ENCODE measurements at regions not wholly inside any gene's neighbourhood (a gene's known extent, or its start where the extent isn't known, plus 50 kb on each side); places are given as distances from the start of the nearest gene placed in this dataset.

DNA sequence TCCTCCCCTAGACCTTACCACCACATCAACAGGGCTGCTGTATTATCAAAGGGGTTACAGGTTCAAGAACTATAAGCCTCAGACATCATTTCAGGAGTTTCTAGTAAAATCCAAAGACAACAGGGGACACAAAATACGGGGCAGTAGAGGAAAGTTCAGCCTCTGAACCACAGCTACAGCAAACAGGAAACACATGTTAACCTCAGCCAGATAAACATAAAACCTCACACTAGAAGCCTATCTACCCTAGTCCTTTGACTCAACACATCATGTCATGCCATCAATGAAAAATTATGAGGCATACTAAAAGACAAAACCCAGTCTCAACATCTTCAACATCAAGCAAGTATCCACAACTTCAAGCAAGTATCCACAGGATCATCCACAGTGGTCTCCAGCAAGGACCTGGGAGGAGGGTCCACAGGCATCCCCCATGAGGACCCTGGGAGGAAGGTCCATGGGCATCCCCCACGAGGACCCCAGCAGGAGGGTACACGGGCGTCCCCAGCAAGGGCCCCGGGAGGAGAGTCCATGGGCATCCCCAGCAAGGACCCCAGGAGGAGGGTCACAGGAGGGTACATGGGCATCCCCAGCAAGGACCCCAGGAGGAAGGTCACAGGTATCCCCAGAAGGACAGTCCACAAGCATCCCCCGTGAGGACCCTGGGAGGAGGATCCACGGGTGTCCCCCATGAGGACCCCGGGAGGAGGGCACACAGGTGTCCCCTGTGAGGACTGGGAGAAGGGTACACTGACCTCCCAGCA is 440.0 kb downstream of the MATN1 start:
- Histone ChIP-seq H3K79me2 (ENCODE audit: insufficient read depth, low read length) (no peaks in the 10 kb centered on the region), H3K4me3 (replicated peaks in 1 of 2; ENCODE audit: low read depth in 1 of 2, low read length in 2 of 2) (no peak overlapping the region), H3K27me3 (ENCODE audit: insufficient read depth, low read length) (peaks cover 41% of the 10 kb centered on the region), H3K4me2 (ENCODE audit: low read length) (no peak overlapping the region), H3K9me3 (ENCODE audit: control insufficient read depth in 1 of 2, insufficient read depth in 1 of 2, low read depth in 1 of 2, low read length in 2 of 2) (no peaks in the 10 kb centered on the region), H3K36me3 (ENCODE audit: control insufficient read depth in 1 of 2, insufficient read depth in 2 of 2, low read length in 2 of 2) (no peaks in the 10 kb centered on the region), H3K9me2 (ENCODE audit: insufficient read depth) (no peaks in the 10 kb centered on the region), H3K27ac (ENCODE audit: low read depth, low read length) (no peak overlapping the region), H3K9ac (ENCODE audit: low read length) (no peak overlapping the region), H4K20me1 (ENCODE audit: insufficient read depth) (no peaks in the 10 kb centered on the region), H2AFZ (ENCODE audit: low read depth, low read length, poor library complexity, severe bottlenecking) (no peak overlapping the region), H3K4me1 (ENCODE audit: control insufficient read depth in 1 of 2, insufficient read depth in 2 of 2, low read length in 2 of 2) (no peaks in the 10 kb centered on the region)
- DNase-seq (ENCODE audit: low read depth, low spot score) (no peak), ATAC-seq (no peak)
- BruUV-seq (replicated peaks) = no TSS peak
- no peak for TF ChIP-seq FOSL1 (IDR thresholded peaks at IDR 0.05; ENCODE audit: low read depth)
- TF ChIP-seq YY1 (IDR thresholded peaks at IDR 0.05; ENCODE audit: extremely low read depth, insufficient replicate concordance, low read depth, low read length) = no peak
- no peak for TF ChIP-seq TCF7L2 (IDR thresholded peaks at IDR 0.05; ENCODE audit: borderline replicate concordance, extremely low read depth, insufficient read depth, insufficient read length)
- no peak for TF ChIP-seq POLR2A (IDR thresholded peaks at IDR 0.05; ENCODE audit: borderline replicate concordance, extremely low read depth, insufficient read depth, insufficient read length)
- no peak for TF ChIP-seq ZFX (IDR thresholded peaks at IDR 0.05)
- TF ChIP-seq, protein P1, sequence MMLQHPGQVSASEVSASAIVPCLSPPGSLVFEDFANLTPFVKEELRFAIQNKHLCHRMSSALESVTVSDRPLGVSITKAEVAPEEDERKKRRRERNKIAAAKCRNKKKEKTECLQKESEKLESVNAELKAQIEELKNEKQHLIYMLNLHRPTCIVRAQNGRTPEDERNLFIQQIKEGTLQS (IDR thresholded peaks at IDR 0.05) = no peak
- TF ChIP-seq, protein P2, sequence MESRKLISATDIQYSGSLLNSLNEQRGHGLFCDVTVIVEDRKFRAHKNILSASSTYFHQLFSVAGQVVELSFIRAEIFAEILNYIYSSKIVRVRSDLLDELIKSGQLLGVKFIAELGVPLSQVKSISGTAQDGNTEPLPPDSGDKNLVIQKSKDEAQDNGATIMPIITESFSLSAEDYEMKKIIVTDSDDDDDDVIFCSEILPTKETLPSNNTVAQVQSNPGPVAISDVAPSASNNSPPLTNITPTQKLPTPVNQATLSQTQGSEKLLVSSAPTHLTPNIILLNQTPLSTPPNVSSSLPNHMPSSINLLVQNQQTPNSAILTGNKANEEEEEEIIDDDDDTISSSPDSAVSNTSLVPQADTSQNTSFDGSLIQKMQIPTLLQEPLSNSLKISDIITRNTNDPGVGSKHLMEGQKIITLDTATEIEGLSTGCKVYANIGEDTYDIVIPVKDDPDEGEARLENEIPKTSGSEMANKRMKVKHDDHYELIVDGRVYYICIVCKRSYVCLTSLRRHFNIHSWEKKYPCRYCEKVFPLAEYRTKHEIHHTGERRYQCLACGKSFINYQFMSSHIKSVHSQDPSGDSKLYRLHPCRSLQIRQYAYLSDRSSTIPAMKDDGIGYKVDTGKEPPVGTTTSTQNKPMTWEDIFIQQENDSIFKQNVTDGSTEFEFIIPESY (IDR thresholded peaks at IDR 0.05; ENCODE audit: extremely low read depth, insufficient replicate concordance, low read length) = no peak
- TF ChIP-seq SIN3A (IDR thresholded peaks at IDR 0.05; ENCODE audit: low read depth) = no peak
- no peak for TF ChIP-seq POLR2AphosphoS5 (IDR thresholded peaks at IDR 0.05; ENCODE audit: low read depth, low read length)
- TF ChIP-seq EZH2phosphoT487 (IDR thresholded peaks at IDR 0.05; ENCODE audit: borderline replicate concordance) = no peak
- no peak for TF ChIP-seq JUND (IDR thresholded peaks at IDR 0.05)
- no peak for TF ChIP-seq ZNF274 (IDR thresholded peaks at IDR 0.05; ENCODE audit: low read depth, low read length)
- TF ChIP-seq, protein P3, sequence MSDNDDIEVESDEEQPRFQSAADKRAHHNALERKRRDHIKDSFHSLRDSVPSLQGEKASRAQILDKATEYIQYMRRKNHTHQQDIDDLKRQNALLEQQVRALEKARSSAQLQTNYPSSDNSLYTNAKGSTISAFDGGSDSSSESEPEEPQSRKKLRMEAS (IDR thresholded peaks at IDR 0.05) = no peak
- no peak for TF ChIP-seq CBX3 (IDR thresholded peaks at IDR 0.05; ENCODE audit: low read depth)
- no peak for TF ChIP-seq SP1 (IDR thresholded peaks at IDR 0.05; ENCODE audit: low read depth)
- TF ChIP-seq EGR1 (IDR thresholded peaks at IDR 0.05; ENCODE audit: low read depth) = no peak
- TF ChIP-seq, protein P4, sequence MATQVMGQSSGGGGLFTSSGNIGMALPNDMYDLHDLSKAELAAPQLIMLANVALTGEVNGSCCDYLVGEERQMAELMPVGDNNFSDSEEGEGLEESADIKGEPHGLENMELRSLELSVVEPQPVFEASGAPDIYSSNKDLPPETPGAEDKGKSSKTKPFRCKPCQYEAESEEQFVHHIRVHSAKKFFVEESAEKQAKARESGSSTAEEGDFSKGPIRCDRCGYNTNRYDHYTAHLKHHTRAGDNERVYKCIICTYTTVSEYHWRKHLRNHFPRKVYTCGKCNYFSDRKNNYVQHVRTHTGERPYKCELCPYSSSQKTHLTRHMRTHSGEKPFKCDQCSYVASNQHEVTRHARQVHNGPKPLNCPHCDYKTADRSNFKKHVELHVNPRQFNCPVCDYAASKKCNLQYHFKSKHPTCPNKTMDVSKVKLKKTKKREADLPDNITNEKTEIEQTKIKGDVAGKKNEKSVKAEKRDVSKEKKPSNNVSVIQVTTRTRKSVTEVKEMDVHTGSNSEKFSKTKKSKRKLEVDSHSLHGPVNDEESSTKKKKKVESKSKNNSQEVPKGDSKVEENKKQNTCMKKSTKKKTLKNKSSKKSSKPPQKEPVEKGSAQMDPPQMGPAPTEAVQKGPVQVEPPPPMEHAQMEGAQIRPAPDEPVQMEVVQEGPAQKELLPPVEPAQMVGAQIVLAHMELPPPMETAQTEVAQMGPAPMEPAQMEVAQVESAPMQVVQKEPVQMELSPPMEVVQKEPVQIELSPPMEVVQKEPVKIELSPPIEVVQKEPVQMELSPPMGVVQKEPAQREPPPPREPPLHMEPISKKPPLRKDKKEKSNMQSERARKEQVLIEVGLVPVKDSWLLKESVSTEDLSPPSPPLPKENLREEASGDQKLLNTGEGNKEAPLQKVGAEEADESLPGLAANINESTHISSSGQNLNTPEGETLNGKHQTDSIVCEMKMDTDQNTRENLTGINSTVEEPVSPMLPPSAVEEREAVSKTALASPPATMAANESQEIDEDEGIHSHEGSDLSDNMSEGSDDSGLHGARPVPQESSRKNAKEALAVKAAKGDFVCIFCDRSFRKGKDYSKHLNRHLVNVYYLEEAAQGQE (IDR thresholded peaks at IDR 0.05; ENCODE audit: low read depth) = no peak
- ChIA-PET POLR2A (no interaction called here), RAD21 (ENCODE audit: low non-redundant PET in 1 of 2, low total read pairs in 2 of 2, uncharacterized antibody in 2 of 2, unreplicated experiment in 2 of 2) (no interaction called here), CTCF (no interaction called here)
- intact Hi-C loops (cut with micrococcal nuclease) = no loop called here

All from HCT116 (cell line).